ENCODE measurements at regions not wholly inside any gene's neighbourhood (a gene's known extent, or its start where the extent isn't known, plus 50 kb on each side); places are given as distances from the start of the nearest gene placed in this dataset.

- Histone ChIP-seq H2AFZ (ENCODE audit: low read depth, low read length) (no peak overlapping the region), H3K9me3 (replicated peaks; ENCODE audit: control insufficient read depth, insufficient read depth, low read length) (no peaks in the 10 kb centered on the region), H3K9me1 (replicated peaks; ENCODE audit: control insufficient read depth, extremely low read depth, insufficient read depth, low read length) (no peaks in the 10 kb centered on the region), H3K79me2 (ENCODE audit: control insufficient read depth, insufficient read depth, low read length) (no peaks in the 10 kb centered on the region), H3K4me3 (replicated peaks in 1 of 3; ENCODE audit: insufficient read depth in 1 of 3, low read depth in 1 of 3, low read length in 3 of 3) (no peak overlapping the region), H3K27ac (ENCODE audit: insufficient read depth, low read depth, low read length) (no peak overlapping the region), H3K36me3 (ENCODE audit: control insufficient read depth in 2 of 2, extremely low read depth in 1 of 2, insufficient read depth in 2 of 2, low read length in 2 of 2) (no peaks in the 10 kb centered on the region), H3K9ac (replicated peaks; ENCODE audit: extremely low read depth, insufficient read depth, low read length) (no peak overlapping the region), H3K27me3 (ENCODE audit: control insufficient read depth in 2 of 2, insufficient read depth in 2 of 2, low read length in 2 of 2) (peaks cover 1 to 3% of the 10 kb centered on the region in 2 experiments), H3K4me1 (ENCODE audit: control insufficient read depth, extremely low read depth, insufficient read depth, low read length) (no peaks in the 10 kb centered on the region), H4K20me1 (replicated peaks; ENCODE audit: control insufficient read depth, extremely low read depth, insufficient read depth, low read length) (no peaks in the 10 kb centered on the region), H3K4me2 (ENCODE audit: insufficient read depth, low read length) (no peak overlapping the region)
- DNase-seq (ENCODE audit: low read depth, low spot score) (no peak), FAIRE-seq (no peak)
- POLR2A ChIA-PET: no interaction called here
- no TSS peak for BruUV-seq (replicated peaks)
- CTCF ChIA-PET: interaction anchor here (2.2 kb wide), 1 partner anchor 1456 kb away, joined by 6 read pairs; no protein-coding TSS in a partner anchor
- TF ChIP-seq GATA2 (IDR thresholded peaks at IDR 0.05; ENCODE audit: insufficient read depth, insufficient read length, low read depth, low read length) (no peak), JUN (IDR thresholded peaks at IDR 0.05; ENCODE audit: borderline replicate concordance, insufficient read depth, insufficient read length, low read depth) (no peak), POLR2AphosphoS5 (IDR thresholded peaks at IDR 0.05; ENCODE audit: insufficient read depth, low read depth, low read length) (no peak), MYC (IDR thresholded peaks at IDR 0.05; ENCODE audit: low read depth, low read length) (no peak), FOS (IDR thresholded peaks at IDR 0.05; ENCODE audit: borderline replicate concordance, insufficient read depth, low read length) (no peak), POLR2A (IDR thresholded peaks at IDR 0.05; ENCODE audit: low read depth, low read length) (no peak), EZH2 (IDR thresholded peaks at IDR 0.05; ENCODE audit: borderline replicate concordance, low read depth, low read length, severe bottlenecking) (no peak)
- TF ChIP-seq, protein P1, sequence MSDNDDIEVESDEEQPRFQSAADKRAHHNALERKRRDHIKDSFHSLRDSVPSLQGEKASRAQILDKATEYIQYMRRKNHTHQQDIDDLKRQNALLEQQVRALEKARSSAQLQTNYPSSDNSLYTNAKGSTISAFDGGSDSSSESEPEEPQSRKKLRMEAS (IDR thresholded peaks at IDR 0.05; ENCODE audit: insufficient read depth, insufficient read length): no peak
- TF ChIP-seq, protein P2, sequence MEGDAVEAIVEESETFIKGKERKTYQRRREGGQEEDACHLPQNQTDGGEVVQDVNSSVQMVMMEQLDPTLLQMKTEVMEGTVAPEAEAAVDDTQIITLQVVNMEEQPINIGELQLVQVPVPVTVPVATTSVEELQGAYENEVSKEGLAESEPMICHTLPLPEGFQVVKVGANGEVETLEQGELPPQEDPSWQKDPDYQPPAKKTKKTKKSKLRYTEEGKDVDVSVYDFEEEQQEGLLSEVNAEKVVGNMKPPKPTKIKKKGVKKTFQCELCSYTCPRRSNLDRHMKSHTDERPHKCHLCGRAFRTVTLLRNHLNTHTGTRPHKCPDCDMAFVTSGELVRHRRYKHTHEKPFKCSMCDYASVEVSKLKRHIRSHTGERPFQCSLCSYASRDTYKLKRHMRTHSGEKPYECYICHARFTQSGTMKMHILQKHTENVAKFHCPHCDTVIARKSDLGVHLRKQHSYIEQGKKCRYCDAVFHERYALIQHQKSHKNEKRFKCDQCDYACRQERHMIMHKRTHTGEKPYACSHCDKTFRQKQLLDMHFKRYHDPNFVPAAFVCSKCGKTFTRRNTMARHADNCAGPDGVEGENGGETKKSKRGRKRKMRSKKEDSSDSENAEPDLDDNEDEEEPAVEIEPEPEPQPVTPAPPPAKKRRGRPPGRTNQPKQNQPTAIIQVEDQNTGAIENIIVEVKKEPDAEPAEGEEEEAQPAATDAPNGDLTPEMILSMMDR (IDR thresholded peaks at IDR 0.05; ENCODE audit: extremely low read depth in 1 of 2, insufficient read depth in 1 of 2, low read depth in 1 of 2, low read length in 2 of 2): no peak
- dilution Hi-C loops (cut with MboI; ENCODE audit: extremely low pct_ligation_motif_present, low sequenced_read_pairs): no loop called here
- intact Hi-C loops (cut with micrococcal nuclease): no loop called here
Observed at GRCh38 chr6:18600255-18600654, 213.1 kb downstream of the RNF144B start.

All from endothelial cell of umbilical vein (primary cell).